Lower leg skin (tissue), 4 donors: ENCODE measurements at regions not wholly inside any gene's neighbourhood (a gene's known extent, or its start where the extent isn't known, plus 50 kb on each side); places are given as distances from the start of the nearest gene placed in this dataset.

Experiments used
- DNase-seq, 2 donors: peaks; one replicate each; pipeline ENCODE4 v3.0.0-alpha.2; 2019; ENCODE audit warnings: low spot score in 2 of 2
- H3K4me3 ChIP-seq: fragments of 200-600 bp; sonication (generic); 2 replicates; pipeline ENCODE4 v1.5.1; 2017; ENCODE audit warnings: mild to moderate bottlenecking, low read depth; ENCODE audit not compliant: poor library complexity, severe bottlenecking
- POLR2A ChIP-seq, 2 donors: fragments of 450-650 bp; IDR thresholded peaks; one replicate each; pipeline ENCODE4 v1.6.1; 2016 to 2017; ENCODE audit warnings: antibody characterized with exemption in 2 of 2, mild to moderate bottlenecking in 1 of 2, moderate library complexity in 1 of 2
- WGBS, 2 donors: methylation state at CpG; one replicate each; pipeline ENCODE4 v1.1.5; 2018; 5-methylcytosine and 5-hydroxymethylcytosine counted together
- intact Hi-C: fragments of 100-400 bp; cut with DNase I; formaldehyde crosslinking; loops from one replicate; pipeline ENCODE4 v1.15.0; 2023; ENCODE audit warnings: low total_unique reads
- TF ChIP-seq, protein P1 (sequence below), 3 donors: fragments of 450-650 bp; IDR thresholded peaks; one replicate each; pipeline ENCODE4 v1.5.1; 2016; ENCODE audit warnings: antibody characterized with exemption in 3 of 3, mild to moderate bottlenecking in 3 of 3, moderate library complexity in 2 of 3

DNA sequence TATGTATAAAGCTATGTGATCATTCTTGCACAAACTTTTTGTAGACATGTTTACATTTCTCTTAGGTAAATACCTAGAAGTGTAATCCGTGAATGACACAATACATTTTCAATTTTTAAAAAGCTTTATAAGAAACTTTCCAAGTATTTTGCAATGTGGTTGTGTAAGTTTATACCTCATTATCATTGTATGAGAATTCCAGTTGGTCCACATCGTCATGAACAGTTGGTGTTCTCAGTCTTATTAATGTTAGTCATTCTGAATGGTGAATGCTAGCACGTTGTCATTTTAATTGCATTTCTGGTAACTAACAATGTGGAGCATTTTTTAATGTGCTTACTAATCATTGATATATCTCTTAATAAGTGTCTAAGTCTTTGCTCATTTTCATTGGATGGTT, 116.5 kb upstream of the F13A1 start:
- H3K4me3 ChIP-seq: no peak overlapping the region
- WGBS, 2 donors: 46 to 62% methylated on average over 3 of the region's 3 CpGs
- intact Hi-C loops: no loop called here
- DNase-seq: no peak
- TF ChIP-seq POLR2A (IDR thresholded peaks at IDR 0.05): no peak
- TF ChIP-seq, protein P1, sequence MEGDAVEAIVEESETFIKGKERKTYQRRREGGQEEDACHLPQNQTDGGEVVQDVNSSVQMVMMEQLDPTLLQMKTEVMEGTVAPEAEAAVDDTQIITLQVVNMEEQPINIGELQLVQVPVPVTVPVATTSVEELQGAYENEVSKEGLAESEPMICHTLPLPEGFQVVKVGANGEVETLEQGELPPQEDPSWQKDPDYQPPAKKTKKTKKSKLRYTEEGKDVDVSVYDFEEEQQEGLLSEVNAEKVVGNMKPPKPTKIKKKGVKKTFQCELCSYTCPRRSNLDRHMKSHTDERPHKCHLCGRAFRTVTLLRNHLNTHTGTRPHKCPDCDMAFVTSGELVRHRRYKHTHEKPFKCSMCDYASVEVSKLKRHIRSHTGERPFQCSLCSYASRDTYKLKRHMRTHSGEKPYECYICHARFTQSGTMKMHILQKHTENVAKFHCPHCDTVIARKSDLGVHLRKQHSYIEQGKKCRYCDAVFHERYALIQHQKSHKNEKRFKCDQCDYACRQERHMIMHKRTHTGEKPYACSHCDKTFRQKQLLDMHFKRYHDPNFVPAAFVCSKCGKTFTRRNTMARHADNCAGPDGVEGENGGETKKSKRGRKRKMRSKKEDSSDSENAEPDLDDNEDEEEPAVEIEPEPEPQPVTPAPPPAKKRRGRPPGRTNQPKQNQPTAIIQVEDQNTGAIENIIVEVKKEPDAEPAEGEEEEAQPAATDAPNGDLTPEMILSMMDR (IDR thresholded peaks at IDR 0.05): no peak

DNA sequence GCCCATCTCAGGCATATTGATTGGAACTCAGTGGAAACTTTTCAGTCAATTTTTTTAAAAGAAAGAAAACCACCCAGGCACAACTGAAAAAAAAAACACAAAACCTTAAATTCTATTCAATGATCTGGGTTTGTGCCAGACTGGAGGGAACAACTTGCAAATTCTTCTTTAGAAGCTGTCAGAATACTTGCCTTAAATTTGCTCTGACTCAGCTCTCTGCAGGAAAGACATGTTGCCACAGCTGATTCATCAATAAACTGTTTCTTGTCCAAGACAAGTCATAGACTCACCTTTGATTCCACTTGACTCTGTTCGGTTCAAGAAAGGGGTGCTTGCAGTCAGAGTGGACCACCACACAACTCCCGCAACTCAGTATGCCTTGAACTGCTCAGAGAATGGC, 117.8 kb upstream of the F13A1 start:
- TF ChIP-seq POLR2A (IDR thresholded peaks at IDR 0.05): no peak
- no peak for DNase-seq
- intact Hi-C loops: no loop called here
- WGBS, 2 donors: 66 to 84% methylated on average over 2 of the region's 2 CpGs
- H3K4me3 ChIP-seq: no peak overlapping the region

DNA sequence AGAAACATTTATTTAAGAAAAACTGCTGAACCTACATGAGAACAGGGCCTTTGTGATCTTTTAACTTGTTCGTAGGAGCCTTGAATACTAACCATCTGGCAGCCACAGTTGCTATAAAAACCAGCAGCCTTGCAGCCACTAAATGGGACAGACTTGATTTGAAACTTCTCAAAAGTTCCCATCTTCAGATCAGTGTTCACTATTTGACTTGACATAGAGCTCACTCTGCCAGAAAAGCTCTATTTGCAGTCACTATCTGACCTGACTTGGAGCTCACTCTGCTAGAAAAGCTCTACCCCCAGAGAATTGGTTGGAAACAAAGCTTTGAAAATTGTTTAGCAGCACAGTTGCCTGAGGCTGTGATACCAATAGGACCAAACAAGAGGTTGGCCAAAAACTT, 119.3 kb upstream of the F13A1 start:
- H3K4me3 ChIP-seq: no peak overlapping the region
- intact Hi-C loops: no loop called here
- TF ChIP-seq, protein P1 (IDR thresholded peaks at IDR 0.05): no peak
- TF ChIP-seq POLR2A (IDR thresholded peaks at IDR 0.05): no peak
- 55 to 65% methylated on average over 1 of the region's 1 CpG for whole genome bisulfite sequencing, 2 donors
- no peak for DNase-seq

DNA sequence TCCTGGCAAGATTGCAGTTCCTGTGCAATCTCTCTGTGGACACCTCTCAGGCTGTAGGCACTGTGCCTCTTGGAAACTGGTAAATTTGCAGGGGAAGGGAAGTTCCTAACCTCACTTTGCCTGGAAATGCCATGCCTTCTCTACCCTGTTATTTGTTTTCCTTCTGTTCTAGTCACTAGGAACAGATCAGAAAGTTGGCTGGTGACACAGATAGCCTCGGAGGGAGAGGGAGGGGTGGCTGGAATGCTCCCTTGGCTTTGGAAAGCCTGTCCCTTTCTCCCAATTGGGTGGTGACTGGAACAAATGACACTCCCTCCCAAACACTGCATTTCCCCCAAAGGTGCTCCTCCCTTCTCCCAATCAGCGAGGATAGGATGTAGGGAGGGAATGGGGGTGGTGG, 131.5 kb upstream of the F13A1 start:
- WGBS, 2 donors: 6 to 9% methylated on average over 2 of the region's 2 CpGs
- TF ChIP-seq POLR2A (IDR thresholded peaks at IDR 0.05): no peak
- TF ChIP-seq, protein P1 (IDR thresholded peaks at IDR 0.05): no peak
- DNase-seq: no peak
- intact Hi-C loops: no loop called here
- H3K4me3 ChIP-seq: no peak overlapping the region

DNA sequence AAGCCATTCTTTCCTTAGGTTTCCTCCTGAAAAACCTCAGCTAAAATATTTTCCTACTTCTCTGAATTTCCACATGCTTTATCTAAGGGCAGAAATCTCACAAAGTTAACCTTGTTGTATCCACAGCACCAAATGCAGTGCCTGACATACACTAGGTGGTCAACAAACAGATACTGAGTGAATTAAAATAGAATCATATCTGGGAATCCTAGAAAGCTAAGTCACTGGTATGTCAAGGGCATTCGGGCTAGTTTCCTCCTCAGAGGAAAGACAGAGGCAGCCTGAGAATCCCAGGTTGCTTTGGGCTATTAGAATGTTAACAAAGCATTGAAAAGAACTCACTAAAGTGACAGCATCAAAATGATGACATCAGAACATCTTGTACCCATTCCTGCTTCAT, 132.7 kb upstream of the F13A1 start:
- intact Hi-C loops: no loop called here

DNA sequence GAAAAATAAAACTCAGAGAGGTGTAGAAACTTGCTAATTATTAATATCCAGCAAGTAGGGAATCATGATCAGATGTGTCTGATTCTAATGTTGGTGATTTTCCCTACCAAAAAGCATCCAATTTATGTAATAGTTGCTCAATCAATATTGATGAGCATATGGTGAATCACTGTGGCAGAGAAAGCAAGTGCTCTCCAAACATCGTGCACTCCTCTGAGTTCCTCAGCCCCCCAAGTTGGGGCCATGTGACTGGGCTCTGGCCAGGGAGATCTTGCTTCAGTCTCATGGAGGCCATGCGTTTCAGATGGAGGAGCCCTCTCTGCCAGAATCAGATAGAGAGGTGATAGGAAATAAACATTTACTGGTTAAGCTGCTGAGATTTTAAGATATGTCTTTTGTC, 133.2 kb upstream of the LY86 start:
- TF ChIP-seq, protein P1 (IDR thresholded peaks at IDR 0.05): no peak
- no peak for TF ChIP-seq POLR2A (IDR thresholded peaks at IDR 0.05)
- intact Hi-C loops: no loop called here
- whole genome bisulfite sequencing, 2 donors: 62 to 78% methylated on average over 2 of the region's 2 CpGs
- H3K4me3 ChIP-seq: no peak overlapping the region
- DNase-seq: no peak

More for the DNA sequence above, 132.7 kb upstream of the F13A1 start:
- TF ChIP-seq, protein P1 (IDR thresholded peaks at IDR 0.05): no peak
- TF ChIP-seq POLR2A (IDR thresholded peaks at IDR 0.05): no peak
- no peak overlapping the region for H3K4me3 ChIP-seq
- 41 to 43% methylated on average over 1 of the region's 1 CpG for WGBS, 2 donors
- DNase-seq: no peak
